HG02642 (cell line): ENCODE measurements at regions not wholly inside any gene's neighbourhood (a gene's known extent, or its start where the extent isn't known, plus 50 kb on each side); places are given as distances from the start of the nearest gene placed in this dataset.
A peak's percentile ranks its signal among the peaks of the same experiment; 100 is the strongest.
"Not testable (repeated sequence)": the region's sequence is repeated elsewhere in the genome, so short reads cannot be mapped to it uniquely, and the experiment has no call there.

Experiments used
- ATAC-seq: cut with Tn5 transposase; IDR thresholded peaks from one replicate; pipeline ENCODE4 v1.9.1; 2021; ENCODE audit warnings: mild to moderate bottlenecking; ENCODE audit not compliant: unreplicated experiment, poor library complexity

DNA sequence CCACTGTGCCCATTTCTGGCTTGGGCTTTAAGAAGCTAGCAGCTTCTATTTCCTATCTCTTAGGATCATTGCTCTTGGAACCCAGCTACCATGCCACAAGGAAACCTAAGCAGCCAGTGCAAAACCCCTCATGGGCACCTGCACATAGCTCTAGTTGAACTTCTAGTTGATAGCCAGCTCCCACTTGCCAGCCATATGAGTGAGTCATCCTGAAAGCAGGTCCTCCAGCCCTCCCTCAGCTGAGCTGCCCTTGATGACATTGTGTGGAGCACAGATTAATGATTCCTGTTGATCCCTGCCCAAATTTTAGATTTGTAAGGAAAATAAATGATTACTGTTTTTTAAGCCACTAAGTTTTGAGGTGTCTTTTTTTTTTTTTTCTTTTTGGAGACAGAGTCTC is 234.2 kb upstream of the FBXO33 start:
- no peak for ATAC-seq

DNA sequence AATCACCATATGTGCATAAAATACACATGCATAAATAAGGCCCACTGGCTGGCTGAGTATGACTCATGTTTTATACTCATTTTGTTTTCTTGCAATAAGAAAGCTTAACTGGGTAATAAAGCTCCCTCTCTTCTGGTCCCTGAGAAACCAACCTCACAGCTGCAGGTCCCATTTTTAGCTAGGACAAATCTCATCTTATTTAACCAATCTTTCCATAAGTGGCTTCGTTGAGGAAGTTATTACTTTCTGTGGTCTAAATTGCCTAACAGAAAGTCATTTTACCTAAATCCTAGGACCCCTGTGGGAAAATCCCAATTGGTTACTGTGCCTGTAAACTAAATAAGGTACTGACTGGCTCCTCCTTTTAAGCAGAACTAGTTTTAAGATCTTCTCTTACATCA is 232.8 kb upstream of the FBXO33 start:
- peak; percentile 55 for ATAC-seq

DNA sequence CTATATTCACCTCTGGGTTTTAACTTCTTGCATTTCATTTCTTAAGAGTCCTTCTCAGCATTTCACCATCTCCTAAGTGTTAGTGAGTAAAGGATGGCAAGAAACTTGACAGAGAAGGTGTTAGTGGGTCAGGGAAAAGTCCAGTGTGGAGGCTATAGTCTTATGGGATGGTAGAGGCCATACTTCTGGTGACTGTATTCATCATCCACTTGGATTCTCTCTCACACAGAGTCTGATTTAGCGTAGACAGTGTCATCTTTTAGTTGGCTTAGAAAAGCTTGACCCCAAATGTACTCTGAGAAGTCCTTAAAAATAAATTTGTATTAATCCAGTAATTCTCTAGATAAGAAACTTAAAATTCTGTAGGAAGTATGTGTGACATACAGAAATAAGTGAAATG is 232.4 kb upstream of the FBXO33 start:
- ATAC-seq = peak; percentile 19

DNA sequence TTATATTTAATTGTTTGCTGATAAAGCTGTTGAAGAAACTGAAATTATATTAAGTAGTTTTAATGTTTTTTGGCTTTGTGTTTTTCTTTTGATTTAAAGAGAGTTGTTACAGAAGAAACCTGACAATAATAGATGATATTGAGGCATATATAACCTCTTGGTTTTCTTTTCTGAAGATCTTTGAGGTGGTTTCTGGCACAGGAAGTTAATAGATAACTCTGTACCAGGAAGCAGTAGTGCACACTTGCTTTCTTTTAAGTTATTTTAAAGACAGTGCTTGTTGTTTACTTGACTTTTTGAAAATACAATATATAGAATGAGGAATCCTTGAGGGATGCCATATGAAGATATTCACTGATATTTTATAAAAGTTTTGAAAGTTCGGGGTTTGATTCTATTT is 209.0 kb upstream of the FBXO33 start:
- peak; percentile 63 for ATAC-seq

DNA sequence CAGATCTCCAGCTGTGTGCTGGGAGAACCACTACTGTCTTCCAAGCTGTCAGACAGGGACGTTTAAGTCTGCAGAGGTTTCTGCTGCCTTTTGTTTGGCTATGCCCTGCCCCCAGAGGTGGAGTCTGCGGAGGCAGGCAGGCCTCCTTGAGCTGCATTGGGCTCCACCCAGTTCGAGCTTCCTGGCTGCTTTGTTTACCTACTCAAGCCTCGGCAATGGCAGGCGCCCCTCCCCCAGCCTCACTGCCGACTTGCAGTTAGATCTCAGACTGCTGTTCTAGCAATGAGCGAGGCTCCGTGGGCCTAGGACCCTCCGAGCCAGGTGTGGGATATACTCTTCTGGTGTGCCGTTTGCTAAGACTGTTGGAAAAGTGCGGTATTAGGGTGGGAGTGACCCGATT is 206.8 kb upstream of the FBXO33 start:
- not testable (repeated sequence) for ATAC-seq

DNA sequence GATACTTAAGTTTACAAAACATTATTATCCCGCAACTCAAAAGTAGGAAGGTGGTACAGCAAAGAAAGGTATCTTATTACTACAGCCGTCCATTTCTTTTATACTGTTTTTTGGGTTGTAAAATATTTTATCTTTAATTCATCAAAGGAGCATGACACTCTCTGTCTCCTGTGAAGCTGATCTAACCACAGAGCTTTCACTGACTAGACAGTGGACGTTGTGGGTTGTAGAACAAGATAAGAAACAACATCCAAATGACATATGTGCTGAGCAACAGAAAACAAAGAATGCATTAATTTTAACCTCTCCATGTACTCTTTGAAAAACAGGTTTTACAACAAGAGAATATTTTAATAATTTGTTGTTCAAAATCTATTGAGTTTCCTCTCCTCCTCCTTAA is 195.9 kb upstream of the FBXO33 start:
- ATAC-seq = no peak

DNA sequence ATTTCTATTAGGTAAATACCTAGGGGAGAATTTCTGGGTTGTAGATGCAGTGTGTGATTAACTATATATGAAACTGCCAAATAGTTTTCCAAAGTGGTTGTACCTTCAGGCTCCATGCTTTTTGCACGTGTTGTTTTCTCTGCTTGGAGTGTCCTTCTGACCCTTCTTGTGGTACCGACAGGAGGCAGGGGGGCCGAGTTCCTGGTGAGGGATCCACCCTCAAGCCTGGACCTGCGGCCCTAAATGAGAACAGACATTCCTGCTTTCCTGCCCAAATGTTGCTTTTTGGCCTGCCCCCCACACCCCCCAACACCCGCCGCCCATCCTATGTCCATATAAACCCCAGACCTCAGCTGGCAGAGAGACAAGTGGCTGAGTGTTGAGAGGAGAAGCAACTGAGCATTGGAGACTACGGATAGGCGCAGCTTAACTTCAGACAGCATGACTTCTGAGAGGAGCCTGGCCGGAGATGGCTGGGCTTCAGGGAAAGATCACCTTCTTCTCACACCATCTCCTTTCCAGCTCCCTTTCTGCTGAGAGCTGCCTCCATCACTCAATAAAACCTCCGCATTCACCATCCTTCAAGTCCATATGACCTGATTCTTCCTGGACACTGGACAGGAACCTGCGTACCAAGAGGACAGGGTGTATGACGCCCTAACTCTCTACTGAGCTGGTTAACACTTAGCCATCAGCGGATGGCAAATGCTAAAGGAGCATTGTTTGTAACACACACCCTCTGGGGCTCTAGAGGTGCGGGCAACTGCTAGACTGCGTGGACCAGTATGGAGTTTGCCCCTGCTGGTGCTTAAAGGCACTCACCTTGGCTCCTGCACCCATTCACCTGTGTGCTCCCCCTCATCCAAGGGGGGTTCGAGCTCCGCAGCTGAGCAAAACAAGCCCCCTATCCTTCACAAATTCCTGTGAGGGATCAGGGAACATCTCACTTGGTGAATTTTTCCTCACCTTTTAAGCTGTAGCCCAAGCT is 194.7 kb upstream of the FBXO33 start:
- ATAC-seq = no peak

DNA sequence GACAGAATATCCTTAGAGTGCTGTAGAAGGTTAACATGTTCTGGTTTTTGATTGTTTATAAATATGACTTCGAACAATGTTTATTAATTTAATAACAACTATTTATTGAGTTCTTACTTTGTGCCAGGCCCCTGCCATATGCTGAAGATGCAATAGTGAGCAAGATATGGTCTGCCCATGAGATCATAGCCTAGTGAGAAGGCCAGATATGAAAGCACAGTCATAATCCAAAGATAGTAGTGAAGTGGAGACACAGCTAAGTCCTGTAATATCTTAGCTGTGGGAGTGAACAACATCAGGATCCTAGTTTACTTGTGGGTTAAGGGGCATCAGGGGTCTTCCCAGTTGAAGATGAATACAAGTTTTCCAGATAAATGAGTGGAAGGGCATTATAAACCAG is 189.4 kb upstream of the FBXO33 start:
- ATAC-seq = no peak

DNA sequence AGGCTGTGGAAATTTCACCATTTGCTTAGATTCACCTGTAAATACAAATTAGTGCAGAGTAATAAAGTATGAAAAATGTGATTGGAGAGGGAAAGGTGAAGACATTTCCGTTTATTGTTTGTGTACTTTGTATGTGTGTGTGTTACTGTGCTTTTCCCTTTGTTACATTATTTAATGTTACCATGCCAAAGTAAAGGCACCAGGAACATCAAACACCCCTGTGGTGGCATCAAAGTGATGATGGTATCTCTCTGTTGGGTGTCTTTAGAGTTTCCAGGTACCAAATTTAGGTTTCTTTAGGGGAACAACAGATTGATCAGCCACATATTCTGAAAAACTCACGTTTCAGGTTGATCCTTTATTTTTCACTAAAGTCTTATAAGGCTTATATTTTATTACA is 189.0 kb upstream of the FBXO33 start:
- no peak for ATAC-seq

DNA sequence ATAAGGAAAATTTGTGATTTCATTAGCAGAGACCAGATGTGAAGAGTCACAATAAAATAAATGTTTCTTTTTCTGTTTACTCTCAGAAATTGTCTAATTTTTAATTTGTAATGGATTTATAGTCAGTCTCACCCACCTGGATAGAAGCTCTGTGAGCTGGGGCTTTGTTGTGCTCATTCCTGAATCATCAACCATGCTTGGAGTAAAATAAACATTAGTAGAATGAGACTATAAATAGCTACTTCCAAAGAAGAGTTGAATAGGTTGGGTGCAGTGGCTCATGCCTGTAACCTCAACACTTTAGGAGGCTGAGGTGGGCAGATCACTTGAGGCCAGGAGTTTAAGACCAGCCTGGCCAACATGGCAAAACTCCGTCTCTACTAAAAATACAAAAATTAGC is 185.3 kb upstream of the FBXO33 start:
- no peak for ATAC-seq

DNA sequence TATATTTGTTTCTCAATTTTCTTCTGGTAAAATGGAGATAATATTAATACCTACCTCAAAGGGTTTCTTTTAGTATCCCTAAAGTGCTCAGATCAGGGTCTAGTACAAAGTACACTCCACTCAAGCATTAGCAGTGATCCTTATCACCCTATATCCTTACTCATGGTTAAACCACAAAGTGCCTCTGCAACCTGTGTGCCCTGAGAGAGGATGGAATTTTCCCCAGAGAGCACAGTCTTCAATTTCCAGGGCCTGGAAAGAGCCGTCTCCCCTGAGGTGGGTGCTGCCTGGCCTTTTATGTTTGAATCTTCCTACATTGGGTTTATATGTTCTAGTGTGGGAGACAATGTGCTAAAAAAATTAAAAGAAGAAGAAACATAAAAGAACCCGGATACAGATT is 183.1 kb upstream of the FBXO33 start:
- ATAC-seq = no peak

DNA sequence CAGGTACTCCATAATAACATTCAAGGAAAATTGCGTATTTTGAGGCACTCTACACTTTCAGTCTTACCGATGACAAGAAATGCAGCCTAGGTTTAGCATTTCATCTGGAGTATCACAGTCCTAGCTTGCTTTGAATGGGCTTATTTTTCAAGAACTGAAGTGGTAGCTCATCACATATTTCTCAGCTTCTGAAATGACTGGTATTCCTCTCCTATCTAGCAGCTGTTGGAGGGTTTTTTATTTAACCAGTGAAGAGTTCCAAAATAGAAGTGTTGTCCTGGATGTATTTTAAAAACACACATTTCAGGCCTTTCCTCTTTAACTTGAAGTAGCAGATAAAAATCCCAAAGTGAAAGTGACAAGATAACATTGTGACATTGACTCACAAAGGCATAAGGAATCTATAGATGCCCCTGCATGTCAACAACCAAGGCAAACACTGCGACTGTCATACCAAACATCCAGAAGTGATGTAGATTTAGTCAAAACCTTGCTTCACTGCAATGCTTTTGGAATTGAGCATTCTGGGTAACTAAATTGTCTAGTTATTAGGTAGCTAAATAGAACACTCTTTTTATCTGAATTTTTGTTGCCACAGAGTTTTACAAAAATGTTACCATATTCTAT is 182.2 kb upstream of the FBXO33 start:
- ATAC-seq = no peak

DNA sequence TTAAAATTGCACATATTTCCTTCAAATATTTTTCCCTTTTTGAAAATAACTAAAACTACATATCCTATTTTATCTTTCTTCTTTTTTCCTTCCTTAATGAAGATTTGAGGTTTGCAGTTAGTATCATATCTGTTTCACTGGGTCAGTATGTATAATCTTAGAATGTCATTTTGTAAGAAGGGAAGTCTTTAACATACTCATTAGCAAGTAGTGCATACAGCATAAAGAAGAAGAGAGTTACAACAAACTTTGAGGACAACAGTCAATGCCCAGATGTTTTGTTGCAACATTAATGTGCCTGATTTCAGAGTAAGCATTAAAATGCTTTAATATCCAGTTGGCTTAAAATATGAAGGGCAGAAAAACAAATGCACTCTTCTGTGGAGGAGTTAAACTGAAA is 176.9 kb upstream of the FBXO33 start:
- no peak for ATAC-seq

DNA sequence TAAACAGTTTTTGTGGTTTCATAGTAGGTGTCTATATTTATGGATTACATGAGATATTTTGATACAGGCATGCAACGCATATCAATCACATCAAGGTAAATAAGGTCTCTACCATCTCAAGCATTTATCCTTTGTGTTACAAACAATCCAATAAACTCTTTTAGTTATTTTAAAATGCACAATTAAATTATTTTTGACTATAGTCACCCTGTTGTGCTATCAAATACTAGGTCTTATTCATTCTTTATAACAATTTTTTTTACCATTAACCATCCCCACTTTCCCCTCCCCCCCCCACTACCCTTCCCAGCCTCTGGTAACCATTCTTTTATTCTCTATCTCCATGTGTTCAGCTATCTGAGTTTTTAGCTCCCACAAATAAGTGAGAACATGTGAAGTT is 175.7 kb upstream of the FBXO33 start:
- no peak for ATAC-seq

DNA sequence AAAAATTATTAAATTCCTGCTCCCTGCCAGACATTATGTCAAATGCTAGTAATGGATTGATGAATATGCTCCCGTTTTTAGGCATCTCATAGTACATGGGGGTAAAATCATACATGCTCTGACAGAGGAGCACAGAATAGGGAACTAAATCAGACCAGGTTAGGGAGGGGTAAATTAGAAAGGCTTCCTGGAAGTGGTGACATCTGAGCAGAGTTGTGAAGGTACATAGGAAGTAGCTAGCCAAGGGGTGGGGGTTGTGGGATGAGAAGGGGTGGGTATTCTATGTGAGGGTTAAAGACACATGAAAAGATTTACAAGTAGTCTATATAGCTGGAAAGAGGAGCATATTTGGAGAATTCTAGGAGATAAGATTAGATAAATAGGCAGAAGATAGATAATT is 171.7 kb upstream of the FBXO33 start:
- ATAC-seq = no peak

DNA sequence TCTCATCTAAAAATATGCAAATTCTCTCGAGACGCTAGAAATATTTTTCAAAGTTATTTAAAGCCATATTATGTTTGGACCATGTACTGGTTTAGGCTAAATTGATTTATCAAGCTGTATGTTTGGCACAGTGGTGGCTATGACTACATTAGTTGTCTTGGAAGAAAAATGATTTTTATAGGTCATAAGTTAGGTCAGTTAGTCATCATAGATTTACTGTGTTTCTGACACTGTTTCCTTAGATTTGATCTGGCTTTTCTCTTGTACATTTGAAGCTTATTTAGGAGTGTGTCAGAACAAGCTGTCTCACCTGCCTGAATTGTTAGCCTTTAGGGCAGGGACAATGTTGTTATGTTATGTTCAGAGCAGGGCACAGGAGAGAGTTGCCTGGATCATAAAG is 161.1 kb upstream of the FBXO33 start:
- ATAC-seq = no peak

DNA sequence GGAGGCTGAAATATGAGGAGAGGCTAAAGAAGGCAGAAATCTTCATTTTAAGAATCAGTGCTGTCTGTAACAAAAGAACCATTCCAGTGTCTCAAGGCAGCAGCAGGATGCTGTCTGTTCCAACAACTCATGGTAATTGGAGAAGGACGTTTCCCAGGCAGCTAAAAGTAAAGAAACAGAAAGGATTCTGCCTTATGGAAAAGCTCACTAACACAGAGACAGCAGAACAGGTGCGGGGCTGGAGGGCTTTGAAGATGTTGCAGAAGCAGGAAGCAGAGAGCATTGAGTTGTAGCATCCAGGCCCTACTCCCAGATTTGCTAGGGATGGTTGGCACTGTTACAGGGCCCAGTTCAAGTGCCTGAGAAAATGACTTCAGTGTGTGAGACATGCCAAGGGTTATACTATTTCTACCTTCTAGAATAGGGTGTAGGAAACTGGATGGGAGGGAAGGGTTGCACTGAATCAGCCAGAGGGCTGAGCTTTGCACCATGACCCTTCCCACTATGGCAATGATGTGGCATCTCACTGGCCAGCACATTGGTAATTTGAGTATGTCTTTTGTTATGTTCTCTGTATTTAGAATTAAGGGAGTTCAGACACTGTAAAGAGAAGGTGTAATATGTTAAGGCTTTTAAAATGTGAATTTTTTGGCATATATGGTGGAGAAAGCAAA is 160.0 kb upstream of the FBXO33 start:
- no peak for ATAC-seq

DNA sequence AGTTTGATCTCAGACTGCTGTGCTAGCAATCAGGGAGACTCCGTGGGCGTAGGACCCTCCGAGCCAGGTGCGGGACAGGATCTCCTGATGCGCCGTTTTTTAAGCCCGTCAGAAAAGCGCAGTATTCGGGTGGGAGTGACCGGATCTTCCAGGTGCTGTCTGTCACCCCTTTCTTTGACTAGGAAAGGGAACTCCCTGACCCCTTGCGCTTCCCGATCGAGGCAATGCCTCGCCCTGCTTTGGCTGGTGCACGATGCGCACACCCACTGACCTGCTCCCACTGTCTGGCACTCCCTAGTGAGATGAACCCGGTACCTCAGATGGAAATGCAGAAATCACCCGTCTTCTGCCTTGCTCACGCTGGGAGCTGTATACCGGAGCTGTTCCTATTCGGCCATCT is 157.6 kb upstream of the FBXO33 start:
- ATAC-seq = not testable (repeated sequence)

DNA sequence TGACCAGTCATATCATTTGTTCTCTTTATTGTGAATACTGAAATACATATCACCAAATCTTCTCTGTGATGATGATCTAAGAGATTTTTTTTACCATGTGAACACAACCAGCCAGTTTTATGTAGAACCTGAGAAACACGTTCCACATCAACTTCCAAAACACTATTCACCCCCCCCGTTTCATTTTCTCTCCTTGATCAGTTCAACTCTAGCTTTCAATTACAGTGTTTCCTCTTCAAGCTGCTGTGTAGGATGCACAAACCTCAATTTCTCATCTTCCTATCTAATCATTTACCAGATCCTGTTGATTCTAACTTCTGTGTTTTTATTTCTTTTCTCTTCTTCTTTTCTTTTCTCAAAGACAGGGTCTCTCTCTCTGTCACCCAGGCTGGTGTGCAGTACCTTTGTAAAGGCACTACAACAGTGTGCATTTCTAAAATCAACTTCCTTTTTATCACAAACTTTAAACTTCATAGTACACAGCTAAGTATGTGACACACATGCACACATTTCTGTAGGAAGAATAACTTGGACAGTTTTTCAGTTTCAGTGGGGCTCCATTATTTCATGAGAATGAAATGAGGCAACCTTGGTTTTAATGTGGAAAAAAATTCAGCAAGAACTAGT is 149.9 kb upstream of the FBXO33 start:
- no peak for ATAC-seq

DNA sequence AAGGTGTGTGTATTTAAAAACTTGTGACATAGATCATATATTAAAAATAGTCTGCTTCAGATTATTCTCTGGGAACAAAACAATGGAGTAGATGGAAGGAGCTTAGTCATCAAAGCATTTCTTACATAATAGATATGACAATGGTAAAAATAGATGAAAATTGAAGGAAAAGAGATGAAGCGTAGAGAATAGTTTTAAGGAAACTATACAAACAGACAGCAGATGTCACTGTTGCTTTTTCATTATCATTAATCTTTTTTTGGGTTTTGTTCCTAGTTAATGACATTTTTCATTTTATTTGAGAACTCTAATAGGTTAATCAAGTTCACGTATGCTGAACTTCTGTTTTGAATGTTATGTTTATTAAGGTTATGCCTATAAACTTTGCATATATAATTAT is 149.2 kb upstream of the FBXO33 start:
- no peak for ATAC-seq

DNA sequence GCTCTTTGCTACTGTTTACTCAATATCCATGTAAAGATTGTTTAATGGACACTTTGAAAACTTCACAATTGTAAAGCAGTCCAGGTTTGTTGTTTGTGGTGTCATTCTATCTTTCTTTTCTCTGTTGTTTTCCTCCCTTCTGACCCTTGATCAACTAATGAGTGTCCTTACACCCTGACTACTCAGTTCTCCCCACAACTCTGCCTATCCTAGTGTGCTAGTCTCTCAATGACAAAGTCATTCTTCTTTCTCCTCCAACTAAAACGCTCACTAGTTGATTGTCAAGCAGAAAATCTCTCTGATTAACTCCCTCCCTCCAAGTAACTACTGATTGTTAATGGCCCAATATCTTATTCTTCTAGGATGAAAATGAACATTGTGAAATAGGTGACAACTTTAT is 148.5 kb upstream of the FBXO33 start:
- ATAC-seq = no peak
